ENCODE measurements at regions not wholly inside any gene's neighbourhood (a gene's known extent, or its start where the extent isn't known, plus 50 kb on each side); places are given as distances from the start of the nearest gene placed in this dataset.

- TF ChIP-seq CHD7 (IDR thresholded peaks at IDR 0.05; ENCODE audit: insufficient replicate concordance, low read length) (no peak), SP2 (IDR thresholded peaks at IDR 0.05; ENCODE audit: low read length) (no peak), CHD2 (IDR thresholded peaks at IDR 0.05; ENCODE audit: low read length) (no peak), HDAC2 (IDR thresholded peaks at IDR 0.05; ENCODE audit: borderline replicate concordance in 1 of 2, low read depth in 2 of 2, low read length in 2 of 2) (no peak), ATF3 (IDR thresholded peaks at IDR 0.05; ENCODE audit: insufficient read depth, low read depth, low read length) (no peak), RAD21 (IDR thresholded peaks at IDR 0.05 in 1 of 2, conservative IDR thresholded peaks at IDR 0.05 in 1 of 2; ENCODE audit: low read depth in 2 of 2, low read length in 2 of 2) (no peak)
Measured at GRCh38 chr9:78940121-78940855, 631.5 kb upstream of the TLE4 start (continued).
